Fibroblast of peridontal ligament (primary cell): ENCODE measurements at regions not wholly inside any gene's neighbourhood (a gene's known extent, or its start where the extent isn't known, plus 50 kb on each side); places are given as distances from the start of the nearest gene placed in this dataset.
A peak's percentile ranks its signal among the peaks of the same experiment; 100 is the strongest.

Experiments used
- DNase-seq: peaks from one replicate; pipeline ENCODE4 v3.0.0-alpha.2; 2010; ENCODE audit errors: extremely low read depth

DNA sequence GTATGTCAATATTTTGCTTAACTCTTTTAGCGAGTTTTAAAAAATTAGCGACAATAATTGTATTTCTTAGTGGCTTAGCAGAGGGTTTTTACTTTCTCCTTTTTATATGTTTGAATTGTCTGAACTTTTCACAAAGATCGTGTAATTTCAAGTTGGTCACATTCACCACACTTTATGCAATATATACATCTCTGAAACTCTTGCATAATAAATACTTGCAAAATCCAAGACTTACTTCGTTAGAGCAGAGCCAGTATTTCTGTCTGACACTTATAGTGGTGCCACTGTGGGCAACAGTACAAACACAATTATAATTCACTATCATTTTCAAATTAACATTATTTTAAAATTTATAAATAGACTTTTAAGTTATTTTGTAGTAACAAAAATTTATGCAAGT is 62.0 kb downstream of the SUCNR1 start:
- DNase-seq = no peak

DNA sequence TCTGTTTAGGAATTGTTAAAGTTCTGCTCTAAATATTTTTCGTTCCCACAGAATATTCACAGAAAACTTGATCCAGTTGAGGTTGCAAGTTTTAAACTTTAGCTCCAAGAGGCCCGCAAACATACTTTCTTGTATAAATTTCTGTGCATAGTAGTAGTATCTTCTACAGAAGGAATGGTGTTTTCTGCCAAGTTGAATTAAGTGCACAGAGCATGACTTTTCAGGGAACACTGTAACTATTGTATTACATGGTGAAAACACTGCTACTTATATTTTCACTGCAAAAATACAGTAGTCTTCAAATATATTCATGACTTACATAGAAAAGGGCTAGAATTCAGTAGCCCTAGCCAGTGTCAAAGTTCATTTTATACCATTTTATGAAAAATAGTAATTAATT is 67.0 kb downstream of the SUCNR1 start:
- DNase-seq = peak; percentile 68

DNA sequence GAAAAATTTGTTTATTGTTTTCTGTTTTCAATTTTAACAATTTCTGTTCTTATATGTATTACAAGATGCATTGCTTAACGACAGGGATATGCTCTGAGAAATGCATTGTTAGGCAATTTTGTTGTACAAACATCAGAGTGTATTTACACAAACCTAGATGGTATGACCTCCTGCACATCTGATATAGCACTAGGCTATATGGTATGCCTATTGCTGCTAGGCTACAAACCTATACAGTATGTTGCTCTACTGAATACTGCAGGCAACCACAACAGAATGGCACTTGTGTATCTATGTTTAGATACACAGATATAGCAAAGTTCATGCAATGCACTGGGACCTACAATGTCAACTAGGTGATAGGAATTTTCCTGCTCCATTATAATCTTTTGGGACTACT is 70.1 kb downstream of the SUCNR1 start:
- DNase-seq = no peak

DNA sequence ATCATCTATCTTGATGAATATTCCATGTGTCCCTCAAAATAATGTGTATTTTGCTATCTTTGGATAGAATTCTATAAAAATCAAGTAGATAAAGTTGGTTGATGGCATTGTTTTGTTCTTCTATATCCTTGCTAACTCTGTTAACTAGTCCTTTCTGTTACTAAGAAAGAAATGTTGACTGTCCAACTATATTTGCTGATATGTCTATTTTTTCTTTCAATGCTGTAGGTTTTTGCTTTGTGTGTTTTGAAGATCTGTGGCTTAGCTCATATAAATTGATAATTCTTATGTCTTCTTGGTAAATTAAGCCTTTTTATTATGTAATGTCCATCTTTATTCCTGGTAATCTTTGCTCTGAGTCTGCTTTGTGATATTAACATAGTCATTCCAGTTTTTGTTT is 70.9 kb downstream of the SUCNR1 start:
- DNase-seq = no peak

DNA sequence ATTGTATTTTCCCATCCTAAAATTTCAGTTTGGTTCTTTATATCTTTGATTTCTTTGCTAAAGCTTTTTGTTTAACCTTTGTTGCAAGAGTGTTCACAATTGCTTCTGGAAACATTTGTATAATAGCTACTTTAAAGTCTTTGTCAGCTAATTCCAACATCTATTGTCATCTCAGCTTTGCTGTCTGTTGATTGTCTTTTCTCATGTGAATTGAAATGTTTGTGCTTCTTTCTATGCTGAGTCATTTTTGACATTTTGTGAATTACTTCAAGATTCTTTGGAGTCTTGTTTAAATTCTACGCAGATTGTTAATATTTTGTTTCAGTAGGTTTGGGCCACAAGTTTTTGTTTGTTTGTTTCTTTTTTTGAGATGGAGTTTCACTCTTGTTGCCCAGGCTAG is 73.2 kb downstream of the SUCNR1 start:
- DNase-seq = peak; percentile 72

DNA sequence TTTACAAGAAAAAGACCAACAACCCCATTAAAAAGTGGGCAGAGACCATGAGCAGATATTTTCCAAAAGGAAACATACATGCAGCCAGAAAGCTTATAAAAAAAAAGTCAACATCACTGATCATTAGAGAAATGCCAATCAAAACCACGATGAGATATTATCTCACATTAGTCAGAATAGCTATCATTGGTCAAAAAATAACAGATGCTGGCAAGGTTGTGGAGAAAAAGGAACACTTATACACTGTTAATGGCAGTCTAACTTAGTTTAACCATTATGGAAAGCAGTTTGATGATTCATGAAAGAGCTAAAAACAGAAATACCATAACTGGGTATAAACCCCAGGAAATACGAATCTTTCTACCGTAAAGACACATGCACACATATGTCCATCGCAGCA is 76.3 kb downstream of the SUCNR1 start:
- no peak for DNase-seq

DNA sequence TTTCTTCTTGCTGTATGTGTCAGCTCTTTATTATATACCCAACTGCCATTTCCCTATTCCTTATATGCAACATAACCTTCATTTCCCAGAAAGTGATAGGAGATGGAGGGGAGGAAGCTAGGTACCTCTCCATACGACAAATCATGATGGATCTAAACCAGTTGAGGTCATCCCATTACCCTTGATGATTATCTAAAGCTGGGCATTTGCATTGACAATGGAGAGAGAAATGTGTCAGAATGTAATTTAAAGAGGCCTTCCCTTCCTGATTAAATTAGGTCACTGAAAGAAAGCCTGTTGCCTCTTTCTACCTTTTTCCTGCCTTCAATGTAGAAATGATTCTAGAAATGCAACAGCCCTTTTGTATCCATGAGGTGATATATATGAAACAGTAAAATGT is 81.9 kb downstream of the SUCNR1 start:
- no peak for DNase-seq

DNA sequence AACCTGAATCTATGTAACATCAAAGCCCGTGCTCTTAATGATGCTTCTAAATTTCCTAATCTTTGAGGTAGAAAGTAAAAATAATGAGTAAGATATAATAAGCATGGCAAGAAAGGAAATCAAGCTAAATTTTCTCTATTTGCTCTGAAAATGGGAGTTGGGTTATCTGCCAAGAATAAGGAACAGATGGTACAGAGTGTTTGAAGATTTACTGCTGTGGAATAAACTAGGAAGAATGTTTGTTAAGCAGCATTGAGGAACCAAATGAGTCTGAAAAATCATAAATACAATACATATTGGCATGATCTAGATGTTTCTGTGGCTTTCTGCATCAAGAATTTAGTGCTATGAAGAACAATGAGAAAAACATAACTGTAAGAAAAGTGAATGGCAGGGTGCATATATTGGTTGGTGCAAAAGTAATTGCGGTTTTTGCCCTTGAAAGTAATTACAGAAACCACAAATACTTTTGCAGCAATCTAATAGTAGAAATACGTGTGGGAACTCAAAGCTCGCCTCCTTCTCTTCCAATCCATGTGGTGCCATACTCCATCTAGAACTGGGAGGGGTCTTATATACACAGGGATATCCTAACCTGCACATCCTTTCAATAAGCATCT is 87.6 kb downstream of the SUCNR1 start:
- peak; percentile 40 for DNase-seq

DNA sequence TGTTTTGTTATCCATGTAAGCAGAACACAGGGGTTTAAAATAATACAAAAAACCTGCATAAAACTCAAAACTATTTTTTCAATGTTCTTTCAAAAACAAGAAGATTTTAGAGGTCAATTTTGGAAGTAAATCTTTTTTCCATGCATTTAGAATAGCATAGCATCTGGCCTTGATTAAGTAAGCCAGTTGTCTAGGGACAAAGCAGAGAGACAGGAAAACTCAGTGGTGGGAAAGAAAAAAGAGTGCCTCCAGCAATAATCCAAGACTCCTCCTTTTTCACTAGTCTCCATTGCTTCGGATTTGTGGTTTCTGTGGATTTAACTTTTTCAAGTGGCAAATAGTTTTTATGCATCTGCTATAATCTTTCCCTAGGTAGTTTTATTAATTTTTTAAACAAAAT is 88.9 kb downstream of the SUCNR1 start:
- peak; percentile 83 for DNase-seq

DNA sequence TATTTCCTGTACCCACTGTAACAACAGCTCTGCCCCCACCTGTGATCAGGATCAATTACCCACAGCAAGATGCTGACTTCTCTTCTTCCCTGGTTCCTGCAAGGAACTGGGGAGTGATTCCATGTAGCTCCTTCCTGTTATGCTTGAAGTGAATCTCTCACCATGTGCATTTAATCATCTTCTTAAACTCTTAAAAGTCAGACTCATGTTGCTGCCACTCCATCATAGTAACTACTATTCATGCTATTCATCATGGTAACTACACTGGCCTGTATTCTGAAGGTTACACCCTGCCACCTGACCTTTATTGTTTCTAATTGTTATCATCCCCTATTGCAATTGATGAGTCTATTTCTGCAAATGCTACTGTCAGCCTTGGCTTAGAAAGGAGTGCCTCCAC is 89.5 kb downstream of the SUCNR1 start:
- DNase-seq = peak; percentile 54

DNA sequence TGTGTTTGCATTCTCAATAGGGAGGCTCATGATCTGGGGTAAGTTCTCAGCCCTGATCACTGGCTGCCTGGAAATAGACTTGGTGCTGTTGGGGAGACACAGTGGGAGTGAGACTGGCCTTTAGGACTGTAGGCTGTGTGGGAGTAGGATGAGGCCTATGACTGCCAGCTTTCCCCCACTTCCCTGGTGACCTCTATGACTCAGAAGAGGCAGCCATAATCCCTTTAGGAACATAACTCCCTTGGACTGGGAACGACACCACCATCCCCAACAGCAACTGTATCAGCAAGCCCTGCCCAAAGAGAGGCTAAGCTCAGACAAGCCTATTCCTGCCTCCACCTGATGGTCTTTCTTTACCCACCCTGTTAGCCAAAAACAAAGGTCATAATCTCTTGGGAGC is 91.3 kb downstream of the SUCNR1 start:
- DNase-seq = no peak

DNA sequence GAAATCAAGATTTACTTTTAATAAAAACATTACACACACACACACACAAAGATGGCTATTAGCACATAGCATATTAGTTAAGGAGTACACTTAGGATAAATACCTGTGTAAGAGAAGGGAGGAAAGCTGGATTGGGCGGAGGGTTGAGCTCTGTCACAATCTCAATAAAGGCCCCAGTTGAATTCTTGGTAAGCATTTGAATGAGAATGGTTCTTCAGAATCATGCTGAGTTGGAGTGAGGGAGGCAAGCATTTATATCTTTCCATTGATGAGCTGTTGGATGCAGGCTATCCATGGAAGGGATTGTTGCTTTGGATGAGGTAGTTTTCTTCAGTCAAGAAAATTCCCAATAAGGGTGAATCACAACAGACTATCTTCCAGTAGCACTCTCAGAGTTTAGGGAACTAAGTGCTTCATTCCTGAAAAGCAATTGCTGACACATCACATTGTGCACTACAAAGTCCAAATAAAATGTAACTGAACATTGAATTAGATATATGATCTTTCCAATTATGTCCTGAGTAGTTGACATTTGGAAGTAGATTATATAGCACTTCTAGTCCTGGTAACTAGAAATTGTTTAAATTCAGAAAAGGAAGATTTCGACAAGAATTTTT is 95.7 kb downstream of the SUCNR1 start:
- DNase-seq = no peak

DNA sequence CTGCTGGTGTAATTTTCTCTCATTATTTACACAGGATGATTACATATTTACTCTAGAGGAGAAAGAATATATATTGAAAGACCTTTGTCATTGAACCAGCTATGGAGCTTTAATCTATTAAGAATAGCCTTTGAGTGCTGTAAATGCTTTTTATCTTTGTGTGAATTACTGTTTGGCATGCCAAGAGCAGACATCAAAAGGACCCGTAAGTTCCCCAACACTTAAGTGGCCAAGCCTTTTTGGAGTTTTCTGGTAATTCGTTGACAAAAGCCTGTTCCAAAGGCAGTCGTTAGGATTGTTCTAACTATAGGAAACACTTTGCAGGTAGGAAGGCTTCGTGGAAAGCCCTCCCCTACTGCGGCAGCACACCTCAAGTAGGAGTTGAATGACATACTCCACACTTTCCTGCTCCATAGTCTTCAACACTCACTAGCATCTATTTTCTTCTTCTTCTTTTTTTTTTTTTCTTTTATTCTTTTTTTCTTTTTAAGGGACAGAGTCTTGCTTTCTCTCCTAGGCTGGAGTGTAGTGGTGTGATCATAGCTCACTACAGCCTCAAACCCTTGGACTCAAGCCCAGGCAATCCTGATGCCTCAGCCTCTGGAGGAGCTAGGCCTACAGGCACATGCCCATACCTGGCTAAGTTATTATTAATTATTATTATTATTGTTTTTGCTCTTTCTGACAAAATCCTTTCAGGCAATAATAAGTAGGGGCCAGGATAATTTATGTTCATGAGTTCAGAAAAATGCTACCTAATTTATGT is 98.6 kb downstream of the SUCNR1 start:
- no peak for DNase-seq

DNA sequence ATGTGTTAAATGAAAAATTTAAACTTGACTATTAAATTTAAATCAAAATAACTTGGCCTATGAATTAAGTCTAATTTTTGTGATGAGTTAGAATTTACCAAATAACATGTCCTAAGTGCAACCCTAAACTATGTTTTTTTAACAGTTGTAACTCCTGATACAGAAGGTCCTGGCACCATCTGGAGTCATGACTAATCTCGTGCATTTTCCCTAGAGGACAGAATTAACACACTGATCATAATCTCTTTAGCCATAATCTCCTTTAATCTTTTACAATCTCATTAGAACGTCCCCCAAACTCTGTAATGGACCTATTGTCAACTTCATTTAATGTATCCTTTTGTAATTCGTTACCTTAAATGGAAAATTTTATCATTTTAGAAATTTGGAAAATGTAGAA is 100.6 kb downstream of the SUCNR1 start:
- DNase-seq = peak; percentile 55

DNA sequence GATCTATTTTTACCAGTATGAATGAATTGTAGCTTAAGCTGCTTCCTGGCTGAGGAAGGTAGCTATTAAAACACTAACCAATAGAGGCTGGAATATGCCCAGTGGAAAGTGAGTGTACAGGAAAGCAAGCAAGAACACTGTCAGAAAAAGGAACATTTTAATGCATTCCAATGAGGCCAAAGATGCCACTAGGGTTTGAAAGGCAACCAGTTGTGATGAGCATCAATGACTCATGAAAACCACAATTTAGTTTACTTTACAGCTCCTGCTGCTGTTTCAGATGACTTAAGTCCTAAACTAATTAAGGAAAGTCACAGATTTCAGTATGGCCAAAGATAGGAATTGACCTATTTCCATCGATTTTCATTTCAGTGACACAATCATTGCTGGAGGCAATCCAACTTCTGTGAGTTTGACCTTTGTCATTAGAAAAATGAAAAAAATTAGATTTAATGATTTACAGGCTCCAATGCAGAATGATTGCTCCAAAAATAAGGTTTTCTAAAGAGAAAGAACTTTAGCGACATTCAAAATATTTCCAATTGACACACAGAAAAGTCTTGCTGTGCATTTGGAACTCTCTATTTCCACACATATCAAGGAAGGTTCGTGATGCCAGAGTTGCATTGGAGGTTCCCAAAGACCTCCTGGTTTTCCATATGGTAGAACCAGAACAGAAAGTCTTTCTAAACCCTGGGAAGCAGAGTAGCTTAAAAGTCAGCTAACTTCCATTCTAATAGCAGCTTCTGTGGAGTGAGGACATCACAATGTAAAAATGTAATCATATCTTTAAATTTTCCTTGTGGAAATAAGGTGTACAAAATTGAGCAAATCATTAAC is 103.0 kb downstream of the SUCNR1 start:
- peak; percentile 97 for DNase-seq

DNA sequence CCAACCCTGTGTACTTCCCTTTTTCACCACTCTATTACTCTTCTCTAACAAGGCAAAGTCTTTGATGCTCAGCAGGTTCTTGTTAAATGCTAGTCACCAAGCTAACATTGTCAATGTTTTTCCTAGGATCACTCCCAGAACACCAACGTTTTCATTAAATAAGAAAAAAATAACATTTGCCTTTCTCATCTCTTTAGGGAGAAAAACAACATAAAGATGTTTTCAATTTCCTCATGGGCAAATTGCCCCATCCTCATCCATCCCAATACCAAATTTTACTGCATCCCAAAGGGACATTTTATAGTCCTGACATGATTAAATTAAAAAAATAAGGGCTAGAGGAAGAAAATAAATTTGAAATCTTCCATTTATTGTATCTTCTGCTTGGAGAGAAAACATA is 106.5 kb downstream of the SUCNR1 start:
- DNase-seq = peak; percentile 51

DNA sequence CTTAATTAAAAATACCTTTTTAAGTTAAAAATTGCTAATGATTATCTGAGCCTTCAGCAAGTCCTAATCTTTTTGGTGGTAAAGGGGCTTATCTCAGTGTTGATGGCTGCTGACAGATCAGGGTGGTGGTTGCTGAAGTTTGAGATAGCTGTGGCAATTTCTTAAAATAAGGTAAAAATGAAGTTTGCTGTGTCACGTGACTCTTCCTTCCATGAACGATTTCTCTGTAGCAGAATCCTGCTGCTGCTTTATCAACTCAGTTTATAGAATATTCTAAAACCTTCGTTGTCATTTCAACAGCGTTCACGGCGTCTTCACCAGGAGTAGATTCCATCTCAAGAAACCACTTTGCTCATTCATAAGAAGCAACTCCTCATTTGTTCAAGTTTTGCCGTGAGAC is 110.1 kb downstream of the SUCNR1 start:
- no peak for DNase-seq

DNA sequence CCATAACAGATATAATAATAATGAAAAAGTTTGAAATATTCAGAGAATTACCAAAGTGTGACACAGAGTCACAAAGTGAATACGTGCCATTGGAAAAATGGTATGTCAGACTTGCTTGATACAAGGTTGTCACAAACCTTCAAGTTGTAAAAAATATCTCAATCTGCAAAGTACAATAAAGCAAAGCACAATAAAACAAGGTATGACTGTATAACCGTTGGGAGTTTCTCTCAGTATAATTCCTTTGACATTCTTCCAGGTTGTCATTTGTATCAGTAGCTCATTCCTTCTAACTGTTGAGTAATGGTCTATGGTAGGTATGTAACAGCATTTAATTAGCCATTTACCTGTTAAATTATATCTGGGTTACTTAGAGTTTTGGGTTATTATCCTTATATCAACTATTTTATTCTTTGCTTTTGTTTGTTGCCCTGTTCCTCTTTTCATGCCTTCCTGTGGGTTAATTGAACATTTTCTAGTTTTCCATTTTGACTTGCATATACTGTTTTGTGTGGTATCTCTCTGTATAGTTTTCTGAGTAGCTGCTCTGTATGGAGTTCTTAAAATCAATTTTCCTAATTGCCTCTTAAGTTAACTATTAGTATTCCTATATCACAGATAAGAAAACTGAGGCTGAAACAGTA is 112.5 kb downstream of the SUCNR1 start:
- DNase-seq = no peak

DNA sequence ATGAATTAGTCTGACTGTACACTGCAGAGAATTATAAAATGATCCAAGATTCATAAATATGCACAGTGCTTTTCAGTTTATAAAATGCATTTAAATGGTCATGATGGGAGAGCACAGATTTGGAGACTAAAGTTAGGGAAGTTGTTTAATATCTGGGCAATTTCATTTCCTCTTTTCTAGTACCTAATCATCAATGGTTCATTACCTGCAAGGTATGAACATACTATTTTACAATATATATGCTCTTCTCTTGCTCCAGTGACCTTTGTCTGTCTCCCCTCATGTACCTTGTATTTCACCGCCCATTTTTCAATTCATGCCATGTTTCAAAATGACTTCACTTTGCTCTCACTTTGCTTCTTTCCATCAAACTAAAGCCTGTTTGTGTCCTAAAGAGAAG is 114.5 kb downstream of the SUCNR1 start:
- no peak for DNase-seq

DNA sequence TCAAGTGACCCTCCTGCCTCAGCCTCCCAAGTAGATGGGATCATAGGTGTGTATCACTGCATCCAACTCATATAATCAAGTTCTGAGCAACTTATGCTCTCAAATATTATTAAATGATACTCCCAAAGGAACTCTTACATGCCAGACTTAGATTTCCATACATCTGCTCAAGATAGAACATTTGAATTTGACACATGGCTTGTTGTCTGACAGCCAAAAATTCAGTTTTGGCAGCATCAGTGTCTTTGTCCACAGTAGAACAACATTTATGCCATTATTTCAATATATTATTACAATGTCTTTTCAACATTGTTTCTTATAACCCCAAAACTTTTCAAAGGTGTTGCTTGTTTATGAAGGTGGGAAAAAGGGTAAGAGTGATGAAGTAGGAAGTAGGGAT is 116.2 kb downstream of the SUCNR1 start:
- no peak for DNase-seq

DNA sequence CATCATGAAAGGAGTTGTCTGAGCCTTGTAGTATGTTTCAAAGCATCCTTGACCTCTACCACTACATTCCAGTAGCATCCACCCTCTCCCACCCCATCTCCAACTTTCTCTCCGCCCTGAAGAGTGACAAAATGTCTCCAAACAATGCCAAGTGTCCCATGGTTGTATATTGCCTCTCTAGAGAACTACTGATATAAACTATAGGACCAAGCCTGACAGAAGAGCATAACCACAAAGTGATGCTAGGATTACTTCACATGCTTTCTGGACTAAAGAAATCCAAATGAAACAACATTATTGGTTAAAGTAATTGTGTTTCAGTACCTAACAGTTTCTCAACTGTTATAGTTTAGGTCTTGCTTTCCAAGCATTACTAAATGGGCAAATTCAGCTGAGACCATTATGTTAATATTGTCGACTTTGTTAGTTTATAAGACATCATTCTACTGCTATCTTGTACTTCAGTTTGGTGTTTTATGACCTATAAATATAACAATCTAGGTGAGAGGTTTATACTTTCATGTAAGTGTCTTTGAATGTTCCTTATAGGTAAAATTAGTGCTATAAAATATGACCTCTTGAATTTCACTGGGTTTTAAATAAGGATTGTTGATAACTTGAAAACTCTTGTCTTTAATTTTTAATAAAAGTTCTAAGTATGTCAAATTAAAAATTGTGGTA is 117.4 kb downstream of the SUCNR1 start:
- DNase-seq = no peak
